HG03064 (cell line): ENCODE measurements at regions not wholly inside any gene's neighbourhood (a gene's known extent, or its start where the extent isn't known, plus 50 kb on each side); places are given as distances from the start of the nearest gene placed in this dataset.

Experiments
- ATAC-seq: cut with Tn5 transposase; IDR thresholded peaks from one replicate; pipeline ENCODE4 v1.9.1; 2021; ENCODE audit warnings: low read depth; ENCODE audit not compliant: unreplicated experiment

DNA sequence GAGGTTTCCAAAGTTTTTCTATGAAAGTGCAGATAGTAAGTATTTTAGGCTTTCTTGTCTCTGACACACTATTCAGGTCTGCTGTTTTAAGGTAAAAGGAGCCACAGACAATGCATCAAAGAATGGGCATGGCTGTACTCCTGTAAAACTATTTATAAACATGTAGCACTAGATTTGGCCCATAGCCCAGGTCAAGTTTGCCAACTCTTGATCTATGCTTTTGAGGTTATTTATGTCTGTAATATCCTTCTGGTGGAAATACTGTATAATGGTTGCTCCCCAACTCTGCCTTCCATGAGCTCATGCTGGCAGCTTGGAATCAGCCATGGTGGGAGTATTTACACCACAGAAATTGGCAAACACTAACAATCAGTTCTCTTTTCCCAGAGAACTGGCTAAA is 244.6 kb downstream of the BUB3 start:
- ATAC-seq = no peak

DNA sequence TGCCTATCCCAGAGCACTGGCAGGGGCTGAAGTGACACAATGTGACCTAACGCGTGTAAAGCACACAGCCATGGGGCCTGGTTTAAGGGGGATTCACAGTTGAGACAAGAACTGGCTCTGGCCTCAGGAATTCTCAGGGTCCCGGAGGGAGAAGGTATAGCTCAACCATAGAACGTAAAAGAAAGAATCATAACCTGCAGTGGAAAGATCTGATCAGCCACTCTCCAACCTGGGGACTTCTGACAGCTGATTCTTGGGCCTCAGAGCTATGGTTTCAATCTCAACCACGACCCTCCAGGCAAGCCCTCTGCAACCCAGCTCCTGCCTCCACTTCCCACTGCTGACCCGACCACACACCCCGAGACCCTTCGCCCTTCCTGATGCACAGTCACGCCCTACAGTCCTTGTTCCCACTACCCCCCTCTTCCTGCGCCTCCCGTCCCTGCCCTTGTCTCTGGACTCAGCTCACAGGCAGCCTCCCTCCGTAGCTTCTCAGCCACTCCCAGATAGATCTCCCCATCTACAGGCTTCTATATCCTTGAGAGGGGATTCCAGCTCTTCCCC is 245.2 kb downstream of the BUB3 start:
- ATAC-seq = no peak

DNA sequence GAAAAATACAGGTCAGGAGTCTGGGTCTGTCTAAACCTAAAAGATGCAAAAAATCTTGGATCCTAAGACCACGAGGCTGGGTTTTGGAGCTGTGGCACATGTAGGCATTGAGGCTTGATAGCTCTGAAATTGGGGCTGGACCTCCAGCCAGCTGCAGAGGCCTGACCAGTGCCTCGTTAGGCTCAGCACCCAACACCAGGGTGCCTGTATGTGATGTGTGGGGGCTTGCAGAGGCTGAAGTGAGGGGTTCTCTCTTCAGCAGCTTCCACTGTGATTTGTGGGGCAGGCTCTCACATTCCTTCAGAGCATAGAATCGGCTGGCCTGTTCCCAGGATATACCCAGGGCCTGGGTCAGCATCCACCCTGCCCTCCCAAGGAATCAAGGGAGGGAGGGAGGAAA is 247.8 kb downstream of the BUB3 start:
- ATAC-seq = no peak

DNA sequence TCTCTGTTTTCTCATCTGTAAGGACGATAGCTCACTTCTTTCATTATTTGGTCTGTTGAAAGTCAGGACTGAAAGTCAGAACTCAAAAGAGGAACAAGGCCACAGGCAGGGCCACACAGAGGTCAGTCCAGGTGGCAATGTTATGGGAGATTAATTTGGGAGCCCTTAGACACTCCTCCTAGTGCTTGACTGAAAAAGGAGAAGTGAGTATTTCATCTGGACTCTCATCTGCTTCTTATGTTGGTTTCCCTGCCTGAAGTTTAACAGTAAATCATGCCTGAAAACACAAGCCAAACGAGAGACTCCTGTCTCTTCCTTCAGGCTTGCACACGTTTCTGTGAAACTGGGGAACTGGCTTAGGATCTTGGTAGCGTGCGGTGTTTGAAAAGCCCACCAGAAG is 248.5 kb downstream of the BUB3 start:
- peak; percentile 69 for ATAC-seq

DNA sequence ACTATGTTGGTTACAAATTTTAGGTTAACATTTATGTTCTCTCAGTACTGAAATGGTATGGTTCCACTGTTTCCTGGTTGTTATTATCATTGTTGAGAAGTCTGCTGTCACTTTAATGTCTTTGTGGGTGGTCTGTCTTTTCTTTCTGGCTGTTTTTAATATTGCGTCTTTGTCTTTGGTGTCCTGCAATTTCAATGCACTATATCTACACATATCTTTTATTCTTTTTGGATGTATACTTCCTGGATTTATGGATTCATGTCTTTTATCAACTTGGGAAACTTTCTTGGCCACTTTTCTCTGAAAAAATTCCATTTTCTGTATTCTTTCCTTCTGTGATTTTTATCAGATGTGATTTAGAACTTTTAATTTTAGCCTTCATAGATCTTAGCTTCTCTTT is 250.2 kb downstream of the BUB3 start:
- ATAC-seq = no peak

DNA sequence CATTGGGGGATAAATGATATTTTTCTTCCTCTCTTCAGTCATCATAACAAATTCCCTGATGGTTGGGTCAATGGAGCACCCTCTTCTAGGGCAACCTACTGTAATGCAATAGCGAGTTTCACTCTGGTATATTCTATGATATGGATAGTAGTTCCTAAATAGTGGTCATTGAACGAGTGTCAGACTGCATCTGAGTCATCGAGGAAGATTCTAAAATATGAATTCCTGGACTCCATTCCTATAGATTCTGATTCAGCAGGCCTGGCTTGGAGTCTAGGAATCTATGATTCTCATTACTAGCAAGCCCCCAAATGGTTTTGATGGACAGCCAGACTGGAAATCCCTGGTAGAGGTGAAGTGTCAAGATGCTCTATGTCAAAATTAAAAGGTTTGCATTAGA is 254.5 kb downstream of the BUB3 start:
- ATAC-seq = no peak

DNA sequence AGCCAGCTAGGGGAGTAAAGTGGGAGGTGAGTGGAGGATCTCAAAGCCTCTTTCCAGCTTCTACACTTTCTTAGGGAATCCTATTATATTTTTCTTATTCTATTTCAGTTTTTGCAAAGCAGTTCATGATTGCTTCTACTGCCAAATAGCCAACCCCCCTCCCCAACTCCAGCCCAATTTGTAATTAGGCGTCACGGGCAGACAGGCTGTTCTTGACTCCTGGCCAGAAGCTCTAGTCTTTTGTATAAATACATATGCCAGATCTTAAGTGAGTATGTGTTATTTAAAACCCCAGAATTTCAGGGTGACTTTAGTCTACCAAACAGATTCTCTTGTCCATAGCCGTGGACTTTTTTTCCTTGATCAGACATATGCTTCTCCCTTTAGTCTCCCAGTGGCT is 255.2 kb downstream of the BUB3 start:
- no peak for ATAC-seq

DNA sequence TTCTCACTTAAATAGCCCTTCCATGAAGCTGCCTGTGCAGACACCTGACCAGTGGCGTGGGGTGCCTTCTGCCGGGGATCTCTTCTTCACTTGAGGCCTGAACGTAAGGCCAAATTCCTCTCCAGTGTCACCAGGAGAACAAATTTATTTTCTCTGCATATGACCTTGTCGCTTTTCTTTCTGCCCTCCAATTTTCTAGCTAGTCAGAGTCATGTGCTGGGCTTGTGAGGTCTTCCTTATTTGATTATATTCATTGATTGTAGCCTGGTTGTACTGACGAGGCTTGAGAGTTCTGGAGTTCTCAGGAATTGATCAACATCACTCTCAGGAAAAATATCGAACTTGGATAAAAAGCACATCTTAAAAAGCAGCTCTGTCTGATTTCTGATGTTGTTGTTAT is 255.7 kb downstream of the BUB3 start:
- no peak for ATAC-seq

DNA sequence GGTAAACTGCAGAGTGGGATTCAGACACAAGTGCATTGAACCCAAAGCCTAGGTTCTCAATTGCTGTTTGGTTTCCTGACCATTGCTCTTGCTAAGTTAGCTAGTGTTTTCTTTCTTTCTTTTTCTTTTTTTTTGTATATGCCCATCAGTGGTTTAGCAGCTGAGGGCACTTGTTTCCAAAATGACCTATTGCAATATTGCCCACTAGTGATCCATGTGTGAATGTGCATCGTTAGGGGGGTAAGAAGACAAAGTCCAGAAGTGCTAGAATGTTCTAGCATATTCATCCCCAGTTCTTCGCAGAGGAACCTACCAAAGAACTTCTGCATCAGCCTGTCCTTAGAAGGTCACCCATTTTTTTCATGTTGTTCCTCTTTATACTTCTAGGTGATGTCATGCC is 252.8 kb upstream of the GPR26 start:
- no peak for ATAC-seq

DNA sequence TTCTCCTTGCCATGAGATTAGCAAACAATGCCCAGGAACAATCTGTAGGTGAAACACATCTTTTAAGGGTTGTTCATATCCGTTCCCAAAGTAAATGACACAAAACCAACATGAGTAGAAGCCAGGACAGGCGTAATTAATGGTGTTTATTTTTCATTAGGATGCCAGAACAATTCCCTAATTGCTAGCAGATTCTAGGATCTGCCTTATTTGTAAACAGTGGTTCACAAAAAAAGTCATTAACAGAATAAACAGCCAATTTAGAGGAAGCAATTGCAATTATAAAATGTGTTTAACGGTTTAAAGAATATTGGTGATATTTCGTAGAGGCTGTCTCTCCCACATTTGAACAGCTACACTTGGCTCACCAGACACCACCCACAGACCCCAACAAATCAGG is 250.6 kb upstream of the GPR26 start:
- ATAC-seq = no peak

DNA sequence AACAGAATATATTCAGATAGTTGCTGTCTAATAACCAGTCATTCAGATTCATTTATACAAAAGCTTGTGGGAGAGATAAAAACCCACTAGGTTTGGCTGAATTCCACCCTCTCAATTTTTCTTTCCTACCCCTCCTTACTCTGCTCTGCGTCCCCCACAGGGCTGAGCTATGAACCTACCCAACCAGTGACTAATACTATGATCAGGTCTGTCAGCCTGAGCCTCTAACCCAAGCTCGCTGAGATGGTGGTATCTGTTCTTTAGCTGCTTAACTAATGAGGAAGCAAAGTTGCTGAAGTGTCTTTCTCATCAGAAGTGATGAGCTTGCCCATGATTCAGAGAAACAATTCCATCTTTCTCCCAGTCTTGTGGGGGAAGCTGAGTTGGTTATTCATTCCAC is 248.7 kb upstream of the GPR26 start:
- ATAC-seq = no peak

DNA sequence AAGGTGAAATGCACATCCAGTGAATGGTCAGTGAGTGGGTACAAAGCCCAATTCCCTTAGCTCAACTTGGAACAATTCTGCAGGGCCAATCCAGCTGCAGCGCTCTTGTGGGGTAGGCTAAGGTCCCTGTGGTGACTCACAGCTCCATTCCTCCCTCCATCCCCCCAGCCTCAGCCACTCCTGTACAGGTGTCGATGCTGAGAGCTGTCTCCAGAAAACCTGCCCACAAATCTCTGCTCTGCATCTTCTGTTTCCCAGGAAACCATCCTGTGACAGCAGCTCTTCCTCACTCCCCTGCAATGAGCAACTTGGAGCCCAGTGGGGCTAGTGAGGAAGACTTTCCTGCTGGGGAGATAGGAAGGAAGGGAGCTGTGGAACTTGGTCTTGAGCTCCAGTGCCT is 244.7 kb upstream of the GPR26 start:
- ATAC-seq = no peak

DNA sequence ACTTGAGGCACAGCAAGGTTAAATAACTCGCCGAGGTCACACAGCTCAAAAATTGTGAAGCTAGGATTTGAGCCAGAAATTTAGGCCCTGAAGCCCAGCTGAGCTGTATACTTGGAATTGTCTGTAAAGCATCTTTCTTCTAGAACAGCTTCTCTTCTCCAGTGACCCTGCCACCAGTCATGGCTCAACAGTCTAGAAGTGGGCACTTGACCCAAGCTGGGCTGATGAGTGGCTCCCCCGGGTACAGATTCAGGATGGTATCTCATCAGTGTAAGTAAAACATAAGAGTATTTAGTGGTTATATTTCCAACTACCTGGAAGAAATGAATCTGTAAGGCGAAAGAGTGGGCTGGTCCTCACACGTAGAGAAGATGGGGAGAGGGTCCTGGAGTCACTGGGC is 243.9 kb upstream of the GPR26 start:
- no peak for ATAC-seq

DNA sequence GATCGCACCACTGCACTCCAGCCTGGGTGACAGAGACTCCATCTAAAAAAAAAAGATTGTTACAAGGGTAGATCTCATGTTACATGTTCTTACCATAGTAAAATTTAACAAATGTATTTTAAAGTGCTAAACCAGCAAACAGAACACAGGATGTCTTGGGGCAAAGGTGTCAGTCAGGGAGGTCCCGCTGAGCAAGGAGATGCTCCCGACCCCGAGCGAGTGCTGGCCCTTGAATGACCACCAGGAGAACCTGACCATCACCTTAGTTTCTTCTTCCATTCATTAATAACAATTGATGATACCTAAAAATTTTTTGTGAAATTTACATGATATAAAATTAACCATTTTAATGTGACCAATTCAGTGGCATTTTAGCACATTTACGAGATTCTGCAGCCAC is 241.6 kb upstream of the GPR26 start:
- no peak for ATAC-seq

DNA sequence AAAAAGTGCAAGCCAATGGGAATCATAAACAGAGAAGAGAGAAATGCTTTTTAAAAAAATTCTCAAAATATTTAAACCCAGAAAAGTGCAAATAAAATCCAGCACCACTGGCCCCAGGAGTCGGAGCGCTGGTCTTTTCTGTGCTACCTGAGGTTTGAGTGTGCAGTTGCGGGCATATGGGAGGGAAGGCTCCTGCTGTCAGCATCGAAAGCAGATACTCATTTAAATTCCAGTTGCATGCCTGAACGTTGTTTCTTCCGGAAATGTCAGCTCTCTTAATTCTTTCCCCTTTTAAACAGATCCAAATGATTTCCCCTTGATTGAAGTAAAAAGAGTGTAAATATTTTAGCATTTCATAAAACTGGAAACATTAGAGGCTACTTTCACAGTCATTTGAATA is 240.5 kb upstream of the GPR26 start:
- no peak for ATAC-seq

DNA sequence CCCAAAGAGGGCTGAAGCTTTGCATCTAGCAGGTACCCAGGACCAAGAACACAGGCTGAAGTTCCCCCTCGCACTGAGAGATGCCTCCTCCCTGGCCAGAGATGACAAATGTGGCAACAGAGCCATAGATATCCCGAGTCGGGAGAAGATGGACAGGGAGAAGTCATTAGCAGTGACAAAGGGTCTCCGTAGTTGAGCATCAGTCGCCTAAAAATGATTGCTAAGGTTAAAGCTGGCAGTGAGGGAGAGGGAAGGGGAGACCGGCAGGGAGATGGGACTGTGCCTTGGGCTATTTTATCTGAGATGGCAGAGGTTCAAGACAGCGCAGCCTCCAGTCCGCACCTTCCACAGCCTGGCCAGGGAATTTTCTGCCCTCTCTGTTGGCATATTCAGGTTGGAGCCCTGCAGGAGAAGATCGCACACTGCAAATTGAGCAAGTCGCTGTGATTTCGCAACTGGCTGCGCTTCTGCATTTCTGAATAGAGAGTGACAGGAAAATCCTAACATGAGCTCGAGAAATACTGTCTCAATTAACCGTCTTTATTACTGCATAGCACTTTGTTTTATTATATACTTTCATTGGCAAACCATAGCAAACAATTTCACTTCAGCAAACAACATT is 238.9 kb upstream of the GPR26 start:
- ATAC-seq = no peak

DNA sequence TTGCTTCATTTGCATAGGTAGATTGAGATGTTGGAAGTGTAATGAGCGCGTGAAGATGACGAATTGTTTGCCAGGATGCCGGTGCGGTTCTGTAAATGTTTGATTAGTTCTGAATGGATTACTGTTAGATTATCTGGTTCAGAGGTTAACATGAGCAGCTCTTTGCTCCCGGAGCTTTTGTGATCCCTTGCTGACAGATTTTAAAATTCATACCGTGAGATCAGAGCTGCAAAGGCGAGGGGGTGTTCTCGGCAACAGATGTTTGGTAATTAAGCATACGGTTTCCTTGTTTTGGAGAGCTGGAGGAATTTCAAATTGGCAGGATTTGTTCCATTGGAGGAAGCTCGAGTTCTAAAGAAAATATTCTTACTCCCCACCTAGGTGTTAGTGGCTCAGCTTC is 237.8 kb upstream of the GPR26 start:
- no peak for ATAC-seq

DNA sequence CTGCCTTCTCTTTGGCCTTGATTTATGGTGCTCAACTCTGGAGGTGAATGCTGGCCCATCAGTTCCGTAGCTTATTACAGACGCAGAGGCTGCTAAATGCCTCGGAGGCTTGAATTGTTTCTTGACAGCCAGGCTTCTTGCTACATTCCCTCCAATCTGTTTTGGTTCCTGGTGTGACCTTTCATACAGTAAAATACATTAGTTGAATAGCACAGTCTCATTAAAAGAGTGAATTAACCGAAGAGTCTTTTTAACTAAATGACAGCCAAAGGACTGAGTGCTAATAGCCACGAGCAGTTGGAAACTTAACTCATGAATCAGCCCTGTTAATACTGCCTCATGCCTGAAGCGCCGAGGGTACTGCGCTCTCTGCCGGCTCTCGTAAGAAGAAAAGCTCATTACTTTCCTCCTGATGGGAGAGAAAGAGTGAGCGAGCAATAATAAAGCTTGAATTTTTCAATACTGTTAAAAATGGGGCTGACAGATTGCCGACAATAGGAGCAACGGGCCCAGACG is 236.4 kb upstream of the GPR26 start:
- no peak for ATAC-seq

DNA sequence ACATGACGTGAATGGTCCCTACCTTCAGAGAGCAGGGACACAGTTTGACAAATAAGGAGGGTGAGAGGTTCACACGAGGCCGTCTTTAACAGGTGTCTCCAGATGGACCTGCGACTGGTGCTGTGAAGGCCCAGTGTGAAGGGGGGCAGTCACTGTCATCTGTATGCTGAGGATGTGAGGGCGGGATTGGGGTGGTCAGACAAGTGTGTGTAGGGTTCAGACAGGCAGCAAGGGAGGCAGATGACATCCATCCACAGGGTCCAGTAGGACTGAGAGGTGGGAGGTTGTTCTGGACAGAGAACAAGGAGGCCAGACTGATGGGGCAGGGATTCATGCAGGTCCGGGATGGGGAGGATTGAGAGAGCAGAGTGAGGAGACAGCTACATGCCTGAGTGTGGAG is 232.6 kb upstream of the GPR26 start:
- ATAC-seq = no peak

DNA sequence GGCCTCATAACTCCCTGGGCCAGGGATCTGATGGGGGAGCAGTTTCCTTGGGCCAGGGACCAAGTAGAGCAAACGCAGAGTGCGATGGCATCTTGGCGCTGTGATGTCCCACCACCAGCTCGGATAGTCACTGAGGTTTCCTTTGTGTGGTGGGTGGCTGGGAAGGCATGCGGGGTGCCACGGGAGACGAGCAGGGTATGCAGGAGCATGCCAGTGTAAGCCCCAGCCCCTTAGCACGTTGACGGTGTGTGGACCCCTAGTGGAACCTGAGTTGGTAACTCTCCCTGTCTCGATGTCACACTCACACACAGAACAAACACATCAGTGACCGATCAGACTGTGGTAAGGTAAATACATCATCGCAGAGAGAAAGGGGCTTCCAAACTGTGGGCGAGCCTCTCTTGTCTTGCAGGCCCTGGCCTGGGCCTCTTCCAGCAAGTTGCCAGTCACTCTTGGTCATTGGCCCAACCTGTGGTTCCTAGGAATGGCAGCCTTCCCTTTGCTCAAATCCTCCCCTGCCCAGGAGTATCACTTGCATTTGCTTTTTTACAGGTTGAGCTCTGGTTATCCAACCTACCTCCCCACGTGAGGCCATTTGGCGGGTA is 231.6 kb upstream of the GPR26 start:
- no peak for ATAC-seq

DNA sequence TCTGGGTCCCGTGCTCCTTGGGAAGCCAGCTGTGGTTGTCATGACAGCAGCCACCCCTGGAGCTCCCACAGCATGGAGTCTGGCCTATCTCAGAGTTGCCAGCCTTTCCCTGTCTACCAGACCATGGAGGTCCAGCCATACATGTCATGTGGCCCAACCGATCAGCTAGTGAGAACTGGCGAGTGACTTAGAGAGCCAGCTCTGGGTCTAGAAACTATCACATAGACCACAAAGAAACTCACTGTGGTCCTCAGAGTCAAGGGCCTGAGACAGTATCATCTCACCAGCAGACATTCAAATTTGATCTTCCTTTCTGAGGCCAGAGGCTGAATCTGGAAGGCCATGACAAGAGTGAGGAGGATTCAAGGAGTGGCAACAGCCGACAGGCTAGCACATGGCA is 223.3 kb upstream of the GPR26 start:
- ATAC-seq = peak; percentile 94

DNA sequence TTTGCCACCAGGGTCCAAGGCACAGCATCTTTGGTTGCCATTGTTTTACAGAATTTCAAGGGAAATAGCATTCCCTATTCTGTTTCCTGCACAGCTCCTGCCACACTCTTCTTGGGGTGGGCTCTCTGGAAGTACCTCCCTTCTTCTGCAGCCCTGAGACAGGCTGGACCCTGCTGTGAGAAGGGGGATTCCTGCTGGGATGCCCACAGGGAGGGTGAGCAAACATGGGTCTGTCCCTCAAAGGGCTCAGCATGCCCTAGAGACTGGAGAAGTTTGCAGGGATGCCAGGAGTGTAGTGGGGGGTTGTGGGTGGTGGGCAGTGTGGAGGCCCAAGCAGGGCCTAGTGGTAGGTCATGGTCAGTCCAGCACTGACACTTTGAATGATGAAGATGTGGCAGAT is 222.2 kb upstream of the GPR26 start:
- ATAC-seq = no peak
